Prostate gland (tissue), 2 donors: ENCODE measurements at regions not wholly inside any gene's neighbourhood (a gene's known extent, or its start where the extent isn't known, plus 50 kb on each side); places are given as distances from the start of the nearest gene placed in this dataset.

Experiments used
- DNase-seq: peaks from one replicate; pipeline ENCODE4 v3.0.0-alpha.2; 2019; ENCODE audit warnings: low spot score
- H3K27ac ChIP-seq, 2 donors: fragments of 200-600 bp; sonication (generic); 2 replicates each; pipeline ENCODE4 v1.5.1; 2017 to 2019
- H3K27me3 ChIP-seq: fragments of 200-600 bp; sonication (generic); replicated peaks from 2 replicates; pipeline ENCODE4 v1.5.1; 2019; ENCODE audit not compliant: insufficient read depth
- H3K36me3 ChIP-seq, 2 donors: fragments of 200-600 bp; sonication (generic); 1 replicate in 1 of 2; 2 replicates in 1 of 2; pipeline versions ENCODE4 v1.5.1 to v1.8.1; 2017 to 2019
- H3K4me1 ChIP-seq: fragments of 200-600 bp; sonication (generic); replicated peaks from 2 replicates; pipeline ENCODE4 v1.5.1; 2019
- H3K4me3 ChIP-seq, 2 donors: fragments of 200-600 bp; sonication (generic); 2 replicates each; pipeline ENCODE4 v1.5.1; 2017 to 2019
- H3K9me3 ChIP-seq: fragments of 200-600 bp; sonication (generic); 2 replicates; pipeline ENCODE4 v1.5.1; 2017
- POLR2A ChIP-seq: fragments of 450-650 bp; IDR thresholded peaks from one replicate; pipeline ENCODE4 v1.6.1; 2016; ENCODE audit warnings: antibody characterized with exemption, mild to moderate bottlenecking
- POLR2AphosphoS5 ChIP-seq: sonication (generic); formaldehyde crosslinking; IDR thresholded peaks from one replicate; pipeline ENCODE4 v1.6.1; 2017; ENCODE audit warnings: antibody characterized with exemption
- WGBS: methylation state at CpG from one replicate; pipeline ENCODE4 v1.1.5; 2018; 5-methylcytosine and 5-hydroxymethylcytosine counted together
- intact Hi-C: fragments of 100-400 bp; cut with DNase I; formaldehyde crosslinking; loops from one replicate; pipeline ENCODE4 v1.14.2; 2022
- TF ChIP-seq, protein P1 (sequence below), 4 experiments: fragments of 200-600 bp in 2 of 4; fragments of 450-650 bp in 2 of 4; sonication (generic) in 2 of 4; IDR thresholded peaks; 1 replicate in 3 of 4; 2 replicates in 1 of 4; pipeline ENCODE4 v1.5.1; 2016 to 2019; ENCODE audit warnings: antibody characterized with exemption in 4 of 4, mild to moderate bottlenecking in 2 of 4, moderate library complexity in 2 of 4

DNA sequence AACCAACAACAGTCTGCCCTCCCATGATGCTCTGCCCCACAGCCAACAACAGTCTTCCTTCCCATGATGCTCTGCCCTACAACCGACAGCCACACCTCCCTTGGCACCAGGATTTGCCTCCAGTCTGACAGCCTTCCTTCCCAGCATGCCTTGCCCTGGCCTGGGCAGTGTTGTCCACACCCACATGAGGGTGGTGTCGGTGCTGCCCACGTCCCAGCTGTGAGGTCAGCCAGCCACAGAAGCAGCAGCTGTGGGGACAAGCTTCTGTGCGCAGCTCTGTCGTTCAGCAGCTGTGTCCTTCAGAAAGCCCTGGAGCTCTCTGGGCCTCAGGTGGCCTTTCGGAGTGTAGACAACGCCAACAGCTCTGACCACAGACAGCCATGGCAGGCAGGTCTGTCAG, 1378.9 kb downstream of the BRD1 start:
- H3K36me3 ChIP-seq = no peaks in the 10 kb centered on the region
- intact Hi-C loops = no loop called here
- DNase-seq = no peak

DNA sequence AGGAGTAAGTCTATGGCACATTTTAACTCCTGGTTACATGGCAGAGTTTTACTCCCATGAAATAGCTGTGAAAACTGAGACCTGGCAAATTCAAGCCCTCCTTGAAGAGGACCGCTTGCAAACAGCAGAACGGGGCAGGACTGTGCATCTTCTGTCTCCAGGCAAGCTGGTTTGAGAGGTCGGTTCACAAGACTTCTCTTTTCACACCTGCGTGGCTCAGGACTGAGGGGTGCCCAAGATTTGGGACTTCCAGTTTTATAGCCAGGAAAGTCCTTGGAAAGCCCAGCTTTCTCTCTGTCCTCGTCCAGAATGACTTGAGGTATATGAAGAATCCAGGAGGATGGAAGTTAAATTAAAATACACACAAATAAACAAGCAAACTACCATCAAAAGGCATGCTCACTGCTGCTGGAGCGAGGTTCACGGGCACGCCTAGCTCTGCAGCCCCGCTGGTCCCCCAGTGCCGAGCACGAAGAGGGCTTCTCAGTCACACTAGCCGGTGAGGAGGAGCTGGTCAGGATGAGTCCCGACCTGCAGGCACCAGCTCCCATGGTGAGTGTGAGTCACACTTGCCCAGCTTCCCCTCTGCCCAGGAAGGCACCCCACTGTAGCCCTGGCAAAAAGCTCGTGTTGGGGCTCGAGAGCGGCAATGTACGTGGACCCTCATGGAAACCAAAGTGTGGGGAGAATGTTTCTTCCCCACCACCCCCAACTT, 1382.4 kb downstream of the BRD1 start:
- Histone ChIP-seq H3K9me3 (no peaks in the 10 kb centered on the region), H3K4me3 (no peak overlapping the region), H3K27me3 (peaks cover 2% of the 10 kb centered on the region), H3K27ac (no peak overlapping the region), H3K36me3 (no peaks in the 10 kb centered on the region), H3K4me1 (no peaks in the 10 kb centered on the region)
- intact Hi-C loops = no loop called here
- no peak for DNase-seq
- TF ChIP-seq, protein P1, sequence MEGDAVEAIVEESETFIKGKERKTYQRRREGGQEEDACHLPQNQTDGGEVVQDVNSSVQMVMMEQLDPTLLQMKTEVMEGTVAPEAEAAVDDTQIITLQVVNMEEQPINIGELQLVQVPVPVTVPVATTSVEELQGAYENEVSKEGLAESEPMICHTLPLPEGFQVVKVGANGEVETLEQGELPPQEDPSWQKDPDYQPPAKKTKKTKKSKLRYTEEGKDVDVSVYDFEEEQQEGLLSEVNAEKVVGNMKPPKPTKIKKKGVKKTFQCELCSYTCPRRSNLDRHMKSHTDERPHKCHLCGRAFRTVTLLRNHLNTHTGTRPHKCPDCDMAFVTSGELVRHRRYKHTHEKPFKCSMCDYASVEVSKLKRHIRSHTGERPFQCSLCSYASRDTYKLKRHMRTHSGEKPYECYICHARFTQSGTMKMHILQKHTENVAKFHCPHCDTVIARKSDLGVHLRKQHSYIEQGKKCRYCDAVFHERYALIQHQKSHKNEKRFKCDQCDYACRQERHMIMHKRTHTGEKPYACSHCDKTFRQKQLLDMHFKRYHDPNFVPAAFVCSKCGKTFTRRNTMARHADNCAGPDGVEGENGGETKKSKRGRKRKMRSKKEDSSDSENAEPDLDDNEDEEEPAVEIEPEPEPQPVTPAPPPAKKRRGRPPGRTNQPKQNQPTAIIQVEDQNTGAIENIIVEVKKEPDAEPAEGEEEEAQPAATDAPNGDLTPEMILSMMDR (IDR thresholded peaks at IDR 0.05) = no peak
- no peak for TF ChIP-seq POLR2AphosphoS5
- TF ChIP-seq POLR2A = no peak
- 67% methylated on average over 17 of the region's 17 CpGs for WGBS

More for the DNA sequence above, 1378.9 kb downstream of the BRD1 start:
- H3K27ac ChIP-seq = no peak overlapping the region
- peaks cover 6% of the 10 kb centered on the region for H3K27me3 ChIP-seq
- no peaks in the 10 kb centered on the region for H3K4me1 ChIP-seq
- TF ChIP-seq, protein P1 (IDR thresholded peaks at IDR 0.05) = no peak
- no peak for TF ChIP-seq POLR2AphosphoS5
- 89% methylated on average over 7 of the region's 7 CpGs for WGBS
- H3K9me3 ChIP-seq = no peaks in the 10 kb centered on the region
- no peak overlapping the region for H3K4me3 ChIP-seq

DNA sequence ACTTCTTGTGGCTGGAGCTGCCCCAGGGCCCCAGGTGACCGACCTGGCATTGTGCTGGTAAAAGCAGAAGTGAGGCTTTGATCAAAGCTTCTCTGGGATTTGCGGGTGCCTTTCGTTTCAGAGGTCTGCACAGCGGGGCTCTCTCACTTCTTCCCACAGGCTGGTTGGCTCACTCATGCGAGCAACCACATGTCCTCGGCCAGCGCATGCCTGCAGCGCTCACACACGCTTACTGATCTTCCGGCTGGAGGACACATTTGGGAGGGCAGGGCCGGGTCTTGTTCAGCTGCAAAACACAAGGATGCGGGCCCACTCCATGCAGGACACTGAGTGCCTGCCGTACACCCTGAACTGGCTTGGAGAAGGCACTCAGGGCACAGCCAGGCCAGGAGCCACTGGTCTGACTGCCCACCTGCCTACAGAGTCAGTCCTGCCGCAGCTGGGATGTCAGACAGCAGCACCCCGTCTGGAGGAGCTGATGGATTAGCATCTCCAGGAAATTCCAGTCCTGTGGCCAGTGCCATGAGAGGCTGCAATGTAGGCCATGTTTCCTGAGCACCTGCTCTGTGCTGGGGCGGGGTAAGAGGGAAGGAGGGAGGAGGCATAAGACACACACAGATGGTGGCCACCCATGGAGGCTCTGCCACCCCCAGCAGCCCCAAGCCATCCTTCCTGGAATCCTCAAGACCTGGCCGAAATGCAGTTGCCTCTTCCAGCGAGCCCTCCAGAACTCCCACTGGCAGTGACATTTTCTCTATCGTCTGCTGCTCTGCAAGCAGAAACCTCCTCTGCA, 1383.2 kb downstream of the BRD1 start:
- intact Hi-C loops = no loop called here
- 50% methylated on average over 19 of the region's 19 CpGs for WGBS
- H3K4me3 ChIP-seq = no peak overlapping the region
- H3K9me3 ChIP-seq = no peaks in the 10 kb centered on the region
- TF ChIP-seq, protein P1 (IDR thresholded peaks at IDR 0.05) = no peak
- TF ChIP-seq POLR2AphosphoS5 (no peak), POLR2A (no peak)
- H3K27me3 ChIP-seq = peaks cover 2% of the 10 kb centered on the region
- H3K27ac ChIP-seq = no peak overlapping the region
- DNase-seq = no peak
- H3K36me3 ChIP-seq = no peaks in the 10 kb centered on the region
- no peaks in the 10 kb centered on the region for H3K4me1 ChIP-seq

DNA sequence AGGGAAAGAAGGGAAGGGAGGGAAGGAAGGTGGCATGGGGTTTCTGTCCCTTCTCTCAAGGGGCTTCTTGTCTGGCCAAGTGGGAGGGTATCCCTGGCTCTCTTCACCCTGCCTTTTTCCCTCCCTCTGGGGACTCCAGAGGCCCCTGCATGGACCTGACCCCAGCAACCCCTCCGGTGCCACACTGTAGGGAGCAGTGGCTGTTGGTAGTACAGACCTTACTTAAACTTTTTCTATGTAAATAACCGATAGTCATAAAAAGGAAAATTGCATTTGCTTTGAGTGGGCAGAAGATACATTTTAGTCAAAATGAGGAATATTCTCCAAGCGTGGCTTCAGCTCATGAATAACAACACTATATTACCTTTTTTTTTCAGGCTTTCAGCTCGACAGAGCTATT, 1384.0 kb downstream of the BRD1 start:
- no peaks in the 10 kb centered on the region for H3K36me3 ChIP-seq
- TF ChIP-seq, protein P1 (IDR thresholded peaks at IDR 0.05) = no peak
- TF ChIP-seq POLR2A = no peak
- no peak for TF ChIP-seq POLR2AphosphoS5
- H3K4me1 ChIP-seq = no peaks in the 10 kb centered on the region
- H3K27ac ChIP-seq = no peak overlapping the region
- intact Hi-C loops = no loop called here
- peaks cover 2% of the 10 kb centered on the region for H3K27me3 ChIP-seq
- no peak for DNase-seq
- no peak overlapping the region for H3K4me3 ChIP-seq
- no peaks in the 10 kb centered on the region for H3K9me3 ChIP-seq
- 81% methylated on average over 4 of the region's 4 CpGs for WGBS

DNA sequence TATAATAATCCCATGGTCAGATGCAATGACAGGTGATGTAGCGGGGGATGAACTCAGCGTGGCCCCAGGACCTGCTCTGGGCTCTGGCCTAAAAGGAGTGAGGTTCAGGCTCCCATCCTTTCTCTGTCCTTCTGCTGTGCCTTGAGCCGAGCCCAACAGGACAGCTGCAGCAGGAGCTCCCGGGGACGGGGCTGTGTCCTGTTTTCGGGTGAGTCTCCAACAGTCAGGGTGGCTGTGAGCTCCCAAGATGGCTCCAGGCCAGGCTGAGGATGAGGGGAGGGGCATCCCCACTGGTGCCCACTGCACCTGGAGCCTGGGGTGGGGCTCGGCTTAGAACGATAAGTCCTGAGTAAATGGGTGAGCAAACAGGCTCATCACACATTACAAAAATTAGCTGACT, 1385.0 kb downstream of the BRD1 start:
- Histone ChIP-seq H3K36me3 (no peaks in the 10 kb centered on the region), H3K9me3 (no peaks in the 10 kb centered on the region), H3K4me3 (no peak overlapping the region), H3K4me1 (no peaks in the 10 kb centered on the region), H3K27me3 (peaks cover 2% of the 10 kb centered on the region), H3K27ac (no peak overlapping the region)
- TF ChIP-seq, protein P1 (IDR thresholded peaks at IDR 0.05) = no peak
- TF ChIP-seq POLR2AphosphoS5 (no peak), POLR2A (no peak)
- WGBS = 63% methylated on average over 8 of the region's 8 CpGs
- DNase-seq = no peak
- intact Hi-C loops = no loop called here
